PC-9 (cell line): ENCODE measurements at regions not wholly inside any gene's neighbourhood (a gene's known extent, or its start where the extent isn't known, plus 50 kb on each side); places are given as distances from the start of the nearest gene placed in this dataset.

ENCODE experiments used
- BruUV-seq: library from RNA; stranded (reverse); fragments of 400-500 nt; replicated peaks from 2 replicates; lab custom pipeline; 2021; lab: Mats Ljungman, UMichigan
- CTCF ChIA-PET: fragments of 300-600 bp; sonication (Branson Sonifier 250); formaldehyde crosslinking; loops from one replicate; lab custom pipeline; 2022; ENCODE audit warnings: antibody characterized with exemption; lab: Charles Lee
- POLR2A ChIA-PET: fragments of 300-600 bp; sonication (Branson Sonifier 250); formaldehyde crosslinking; loops from one replicate; lab custom pipeline; 2022; ENCODE audit warnings: antibody characterized with exemption; ENCODE audit not compliant: unreplicated experiment; lab: Charles Lee
- DNase-seq, 2 experiments: peaks; one replicate each; pipeline versions ENCODE4 v3.0.0 to v3.0.0-alpha.2; 2015 to 2022; ENCODE audit warnings: mixed read lengths in 1 of 2
- H2AFZ ChIP-seq: fragments of 200-600 bp; sonication (generic); 2 replicates; pipeline ENCODE4 v1.8.1; 2017; ENCODE audit warnings: antibody characterized with exemption
- H3F3A ChIP-seq: fragments of 200-600 bp; sonication (generic); 2 replicates; pipeline ENCODE4 v1.8.1; 2017; ENCODE audit warnings: antibody characterized with exemption, mild to moderate bottlenecking, low read depth; ENCODE audit not compliant: insufficient read depth
- H3K27ac ChIP-seq: fragments of 200-600 bp; sonication (generic); 2 replicates; pipeline ENCODE4 v1.6.1; 2016; ENCODE audit warnings: mixed run types
- H3K27me3 ChIP-seq: fragments of 200-600 bp; sonication (generic); 2 replicates; pipeline ENCODE4 v1.6.1; 2016; ENCODE audit warnings: low read depth, mixed run types; ENCODE audit not compliant: insufficient read depth
- H3K36me3 ChIP-seq: fragments of 200-600 bp; sonication (generic); 2 replicates; pipeline ENCODE4 v1.6.1; 2016; ENCODE audit warnings: low read depth, mixed run types
- H3K4me1 ChIP-seq: fragments of 200-600 bp; sonication (generic); replicated peaks from 2 replicates; pipeline ENCODE4 v1.6.1; 2016; ENCODE audit warnings: mixed run types; ENCODE audit not compliant: insufficient read depth
- H3K4me2 ChIP-seq: fragments of 200-600 bp; sonication (generic); 2 replicates; pipeline ENCODE4 v1.6.1; 2017; ENCODE audit warnings: mixed run types
- H3K4me3 ChIP-seq: fragments of 200-600 bp; sonication (generic); 2 replicates; pipeline ENCODE4 v1.6.1; 2016; ENCODE audit warnings: mixed run types
- H3K79me2 ChIP-seq: fragments of 200-600 bp; sonication (generic); 2 replicates; pipeline ENCODE4 v1.6.1; 2017; ENCODE audit warnings: low read depth, mixed run types
- H3K9me2 ChIP-seq: fragments of 200-600 bp; sonication (generic); 2 replicates; pipeline ENCODE4 v1.8.1; 2017; ENCODE audit warnings: mild to moderate bottlenecking; ENCODE audit not compliant: insufficient read depth
- H3K9me3 ChIP-seq: fragments of 200-600 bp; sonication (generic); 2 replicates; pipeline ENCODE4 v1.8.1; 2016; ENCODE audit warnings: low read depth; ENCODE audit not compliant: insufficient read depth
- H4K20me1 ChIP-seq: fragments of 200-600 bp; sonication (generic); 2 replicates; pipeline ENCODE4 v1.8.1; 2017; ENCODE audit not compliant: insufficient read depth
- CTCF ChIP-seq: fragments of 200-600 bp; sonication (generic); conservative IDR thresholded peaks from 2 replicates; pipeline ENCODE4 v1.6.1; 2017; ENCODE audit warnings: mixed run types, antibody characterized with exemption, mild to moderate bottlenecking, moderate library complexity
- EZH2 ChIP-seq: fragments of 200-600 bp; sonication (generic); IDR thresholded peaks from 2 replicates; pipeline ENCODE4 v1.8.0; 2017; ENCODE audit warnings: antibody characterized with exemption, low read depth
- intact Hi-C: fragments of 100-400 bp; cut with micrococcal nuclease; formaldehyde crosslinking; loops from one replicate; pipeline ENCODE4 v1.10.0; 2022; ENCODE audit not compliant: unreplicated experiment

- Histone ChIP-seq H3K27ac (no peak overlapping the region), H3F3A (no peaks in the 10 kb centered on the region), H3K36me3 (no peaks in the 10 kb centered on the region), H3K79me2 (no peaks in the 10 kb centered on the region), H3K4me1 (peaks cover 6% of the 10 kb centered on the region), H3K4me2 (no peak overlapping the region), H3K9me2 (no peaks in the 10 kb centered on the region), H2AFZ (no peak overlapping the region), H3K9me3 (peaks cover 13% of the 10 kb centered on the region; the same call in 1 of the 2 replicates), H4K20me1 (no peaks in the 10 kb centered on the region), H3K27me3 (peaks cover 26% of the 10 kb centered on the region), H3K4me3 (no peak overlapping the region)
- TF ChIP-seq EZH2 = no peak
- no peak for TF ChIP-seq CTCF
- POLR2A ChIA-PET = no interaction called here
- CTCF ChIA-PET = interaction anchor here (0.5 kb wide), 1 partner anchor 229 kb away, joined by 6 read pairs; no protein-coding TSS in a partner anchor
- no peak for DNase-seq
- intact Hi-C loops = no loop called here
- no TSS peak for BruUV-seq
These were observed 193.9 kb upstream of the KCNG1 start for GRCh38 chr20:51216850-51217249.

- Histone ChIP-seq H2AFZ (no peak overlapping the region), H3K4me1 (no peaks in the 10 kb centered on the region), H3K9me3 (peaks cover 10% of the 10 kb centered on the region; the same call in 1 of the 2 replicates), H3F3A (no peaks in the 10 kb centered on the region), H3K4me3 (no peak overlapping the region), H3K9me2 (no peaks in the 10 kb centered on the region), H3K79me2 (no peaks in the 10 kb centered on the region), H3K27me3 (peaks cover 59% of the 10 kb centered on the region), H3K27ac (no peak overlapping the region), H4K20me1 (no peaks in the 10 kb centered on the region), H3K4me2 (no peak overlapping the region), H3K36me3 (no peaks in the 10 kb centered on the region)
- intact Hi-C loops = no loop called here
- DNase-seq = no peak
- no TSS peak for BruUV-seq
- ChIA-PET CTCF (interaction anchor here (0.6 kb wide), 1 partner anchor 420 kb away, joined by 3 read pairs; no protein-coding TSS in a partner anchor), POLR2A (no interaction called here)
- no peak for TF ChIP-seq CTCF
- no peak for TF ChIP-seq EZH2
These were observed 189.9 kb upstream of the KCNG1 start for GRCh38 chr20:51212816-51213215.

GRCh38 chr20:51211191-51211590, 188.3 kb upstream of the KCNG1 start:
- POLR2A ChIA-PET = no interaction called here
- Histone ChIP-seq H2AFZ (no peak overlapping the region), H3K27me3 (peaks cover 73% of the 10 kb centered on the region), H3K79me2 (no peaks in the 10 kb centered on the region), H4K20me1 (no peaks in the 10 kb centered on the region), H3K4me3 (no peak overlapping the region), H3K4me2 (no peak overlapping the region), H3F3A (no peaks in the 10 kb centered on the region), H3K4me1 (no peaks in the 10 kb centered on the region), H3K9me2 (no peaks in the 10 kb centered on the region; the same call in 1 of the 2 replicates), H3K27ac (no peak overlapping the region), H3K36me3 (no peaks in the 10 kb centered on the region), H3K9me3 (no peaks in the 10 kb centered on the region)
- TF ChIP-seq EZH2 (no peak), CTCF (no peak)
- DNase-seq = no peak
- intact Hi-C loops = no loop called here
- BruUV-seq = no TSS peak
- CTCF ChIA-PET = no interaction called here
